SU-DHL-6 (cell line): ENCODE measurements at regions not wholly inside any gene's neighbourhood (a gene's known extent, or its start where the extent isn't known, plus 50 kb on each side); places are given as distances from the start of the nearest gene placed in this dataset.

Experiments used
- H2AFZ ChIP-seq: fragments of 200-600 bp; sonication (generic); 2 replicates; pipeline ENCODE4 v1.6.1; 2014; ENCODE audit warnings: low read depth, mild to moderate bottlenecking, moderate library complexity, mixed read lengths, antibody characterized with exemption, low read length; ENCODE audit not compliant: severe bottlenecking
- H3F3A ChIP-seq: fragments of 200-600 bp; shearing (Covaris generic); 2 replicates; pipeline ENCODE4 v1.6.0; 2016; ENCODE audit warnings: antibody characterized with exemption, mild to moderate bottlenecking; ENCODE audit not compliant: insufficient read depth
- H3K27ac ChIP-seq: fragments of 200-600 bp; sonication (generic); 2 replicates; pipeline ENCODE4 v1.5.1; 2016; ENCODE audit warnings: low read depth, mild to moderate bottlenecking, low read length, moderate library complexity, mixed read lengths
- H3K27me3 ChIP-seq: fragments of 200-600 bp; sonication (generic), shearing (Covaris generic); 2 replicates; pipeline ENCODE4 v1.6.0; 2014; ENCODE audit warnings: mild to moderate bottlenecking, low read length
- H3K36me3 ChIP-seq: fragments of 200-600 bp; sonication (generic); 2 replicates; pipeline ENCODE4 v1.6.1; 2014; ENCODE audit warnings: mild to moderate bottlenecking, low read length, mixed read lengths
- H3K4me2 ChIP-seq: fragments of 300-600, 200-600 bp; shearing (Covaris generic), sonication (generic); 2 replicates; pipeline ENCODE4 v1.6.0; 2014; ENCODE audit warnings: low read length, low read depth, mild to moderate bottlenecking; ENCODE audit not compliant: poor library complexity, severe bottlenecking
- H3K4me3 ChIP-seq: fragments of 200-600 bp; sonication (generic); 2 replicates; pipeline ENCODE4 v1.5.1; 2014; ENCODE audit warnings: antibody characterized with exemption, low read length, mild to moderate bottlenecking, mixed read lengths; ENCODE audit not compliant: insufficient read depth, poor library complexity, severe bottlenecking
- H3K79me2 ChIP-seq: fragments of 200-600 bp; sonication (generic); 2 replicates; pipeline ENCODE4 v1.6.1; 2014; ENCODE audit warnings: mild to moderate bottlenecking, low read length, moderate library complexity; ENCODE audit not compliant: insufficient read depth
- H3K9ac ChIP-seq: fragments of 200-600 bp; sonication (generic); 2 replicates; pipeline ENCODE4 v1.7.0; 2014; ENCODE audit warnings: mild to moderate bottlenecking, low read length
- H3K9me2 ChIP-seq: fragments of 200-600 bp; sonication (generic); replicated peaks from 2 replicates; pipeline ENCODE4 v1.6.1; 2014; ENCODE audit warnings: low read length; ENCODE audit not compliant: insufficient read depth
- H3K9me3 ChIP-seq: fragments of 200-600 bp; sonication (generic); 2 replicates; pipeline ENCODE4 v1.6.1; 2014; ENCODE audit warnings: low read length, mixed read lengths; ENCODE audit not compliant: insufficient read depth
- H4K20me1 ChIP-seq: fragments of 200-600 bp; sonication (generic); 2 replicates; pipeline ENCODE4 v1.6.1; 2014; ENCODE audit warnings: low read depth, mild to moderate bottlenecking, antibody characterized with exemption, low read length, moderate library complexity, mixed read lengths
- EZH2phosphoT487 ChIP-seq: fragments of 200-600 bp; sonication (generic), shearing (Covaris generic); conservative IDR thresholded peaks from 2 replicates; pipeline ENCODE4 v1.6.1; 2018; ENCODE audit warnings: mild to moderate bottlenecking, antibody characterized with exemption, low read length, moderate library complexity, mixed read lengths
- TF ChIP-seq, protein P1 (sequence below): fragments of 200-600 bp; sonication (generic); IDR thresholded peaks from one replicate; pipeline ENCODE4 v1.5.1; 2017; ENCODE audit warnings: antibody characterized with exemption, mild to moderate bottlenecking, low read length, moderate library complexity; ENCODE audit not compliant: insufficient read depth, poor library complexity, severe bottlenecking

- no peaks in the 10 kb centered on the region for H3K9me3 ChIP-seq
- no peaks in the 10 kb centered on the region for H3K79me2 ChIP-seq
- no peaks in the 10 kb centered on the region for H3K36me3 ChIP-seq
- H3K9me2 ChIP-seq = no peaks in the 10 kb centered on the region
- TF ChIP-seq, protein P1, sequence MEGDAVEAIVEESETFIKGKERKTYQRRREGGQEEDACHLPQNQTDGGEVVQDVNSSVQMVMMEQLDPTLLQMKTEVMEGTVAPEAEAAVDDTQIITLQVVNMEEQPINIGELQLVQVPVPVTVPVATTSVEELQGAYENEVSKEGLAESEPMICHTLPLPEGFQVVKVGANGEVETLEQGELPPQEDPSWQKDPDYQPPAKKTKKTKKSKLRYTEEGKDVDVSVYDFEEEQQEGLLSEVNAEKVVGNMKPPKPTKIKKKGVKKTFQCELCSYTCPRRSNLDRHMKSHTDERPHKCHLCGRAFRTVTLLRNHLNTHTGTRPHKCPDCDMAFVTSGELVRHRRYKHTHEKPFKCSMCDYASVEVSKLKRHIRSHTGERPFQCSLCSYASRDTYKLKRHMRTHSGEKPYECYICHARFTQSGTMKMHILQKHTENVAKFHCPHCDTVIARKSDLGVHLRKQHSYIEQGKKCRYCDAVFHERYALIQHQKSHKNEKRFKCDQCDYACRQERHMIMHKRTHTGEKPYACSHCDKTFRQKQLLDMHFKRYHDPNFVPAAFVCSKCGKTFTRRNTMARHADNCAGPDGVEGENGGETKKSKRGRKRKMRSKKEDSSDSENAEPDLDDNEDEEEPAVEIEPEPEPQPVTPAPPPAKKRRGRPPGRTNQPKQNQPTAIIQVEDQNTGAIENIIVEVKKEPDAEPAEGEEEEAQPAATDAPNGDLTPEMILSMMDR = no peak
- TF ChIP-seq EZH2phosphoT487 = no peak
- no peak overlapping the region for H2AFZ ChIP-seq
- H3K9ac ChIP-seq = no peak overlapping the region
- H4K20me1 ChIP-seq = no peaks in the 10 kb centered on the region
- H3K27ac ChIP-seq = no peak overlapping the region
- no peaks in the 10 kb centered on the region for H3F3A ChIP-seq
- no peak overlapping the region for H3K4me3 ChIP-seq
- no peak overlapping the region for H3K4me2 ChIP-seq
- no peaks in the 10 kb centered on the region; the same call in 1 of the 2 replicates for H3K27me3 ChIP-seq
Observed at GRCh38 chr11:81368192-81368591, 1365.5 kb downstream of the FAM181B start.

DNA sequence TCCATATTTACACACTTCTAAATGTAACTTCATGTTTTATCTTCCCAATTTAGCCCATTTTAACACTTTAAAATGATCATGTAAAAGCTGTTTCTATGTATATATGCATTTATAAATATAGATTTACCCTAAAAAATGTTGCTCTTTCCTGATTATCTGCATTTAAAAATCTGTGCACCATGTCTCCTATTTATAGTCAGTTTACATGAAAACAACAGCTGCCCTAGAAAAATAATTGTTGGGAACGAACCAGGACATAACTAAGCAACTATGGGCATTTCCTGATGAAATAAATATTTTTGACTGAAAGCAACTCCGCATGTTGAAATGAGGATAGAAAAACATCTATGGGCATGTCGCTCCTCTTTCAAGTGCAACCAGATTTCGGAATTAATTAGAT lies 1368.2 kb downstream of the FAM181B start:
- Histone ChIP-seq H3K27ac (no peak overlapping the region), H3K27me3 (no peaks in the 10 kb centered on the region; the same call in 1 of the 2 replicates), H4K20me1 (no peaks in the 10 kb centered on the region), H2AFZ (no peak overlapping the region), H3K4me2 (no peak overlapping the region), H3F3A (no peaks in the 10 kb centered on the region), H3K36me3 (no peaks in the 10 kb centered on the region), H3K9ac (no peak overlapping the region), H3K79me2 (no peaks in the 10 kb centered on the region), H3K9me2 (no peaks in the 10 kb centered on the region), H3K9me3 (no peaks in the 10 kb centered on the region), H3K4me3 (no peak overlapping the region)
- TF ChIP-seq EZH2phosphoT487 = no peak
- TF ChIP-seq, protein P1 = no peak

DNA sequence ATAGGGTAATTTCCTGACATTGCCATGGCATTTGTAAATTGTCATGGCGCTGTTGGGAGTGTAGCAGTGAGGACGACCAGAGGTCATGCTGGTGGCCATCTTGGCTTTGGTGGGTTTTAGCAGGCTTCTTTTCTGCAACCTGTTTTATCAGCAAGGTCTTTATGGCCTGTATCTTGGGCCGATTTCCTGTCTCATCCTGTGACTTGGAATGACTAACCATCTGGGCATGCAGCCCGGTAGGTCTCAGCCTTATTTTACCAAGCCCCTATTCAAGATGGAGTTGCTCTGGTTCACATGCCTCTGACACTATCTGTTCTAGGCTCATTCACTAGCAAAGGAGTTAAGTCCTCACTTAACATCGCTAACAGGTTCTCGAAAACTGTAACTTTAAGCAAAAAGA lies 1374.2 kb downstream of the FAM181B start:
- H3K9me3 ChIP-seq = no peaks in the 10 kb centered on the region
- H3K27me3 ChIP-seq = no peaks in the 10 kb centered on the region
- no peak overlapping the region for H3K4me3 ChIP-seq
- no peaks in the 10 kb centered on the region for H4K20me1 ChIP-seq
- H2AFZ ChIP-seq = no peak overlapping the region
- no peaks in the 10 kb centered on the region for H3K36me3 ChIP-seq
- no peak overlapping the region for H3K9ac ChIP-seq
- no peak overlapping the region for H3K4me2 ChIP-seq
- H3F3A ChIP-seq = no peaks in the 10 kb centered on the region
- no peaks in the 10 kb centered on the region for H3K79me2 ChIP-seq
- no peak for TF ChIP-seq EZH2phosphoT487
- TF ChIP-seq, protein P1 = no peak
- no peaks in the 10 kb centered on the region for H3K9me2 ChIP-seq
- no peak overlapping the region for H3K27ac ChIP-seq

- Histone ChIP-seq H2AFZ (no peak overlapping the region), H3K27me3 (no peaks in the 10 kb centered on the region), H3F3A (no peaks in the 10 kb centered on the region), H3K9ac (no peak overlapping the region), H3K4me3 (no peak overlapping the region), H4K20me1 (no peaks in the 10 kb centered on the region), H3K4me2 (no peak overlapping the region), H3K9me3 (no peaks in the 10 kb centered on the region), H3K36me3 (no peaks in the 10 kb centered on the region), H3K9me2 (no peaks in the 10 kb centered on the region), H3K79me2 (no peaks in the 10 kb centered on the region), H3K27ac (no peak overlapping the region)
- TF ChIP-seq, protein P1 = no peak
- TF ChIP-seq EZH2phosphoT487 = no peak
Observed at GRCh38 chr11:81345609-81346008, 1388.1 kb downstream of the FAM181B start.
